HepG2 (cell line): ENCODE measurements at regions not wholly inside any gene's neighbourhood (a gene's known extent, or its start where the extent isn't known, plus 50 kb on each side); places are given as distances from the start of the nearest gene placed in this dataset.

Source experiments
- ATAC-seq: fragments of 200-7000 bp; cut with Tn5 transposase; 3 replicates; pipeline ENCODE4 v1.9.1; 2020; ENCODE audit warnings: mild to moderate bottlenecking, moderate library complexity
- BruUV-seq: library from RNA; stranded (reverse); fragments of 400-500 nt; replicated peaks from 2 replicates; lab custom pipeline; 2021; lab: Mats Ljungman, UMichigan
- CTCF ChIA-PET: fragments of 300-600 bp; formaldehyde crosslinking; extraction: SDS; loops from one replicate; lab custom pipeline; 2021; ENCODE audit warnings: low total read pairs, inconsistent platforms, low intra/inter-chr PET ratio; lab: Yijun Ruan, JAX
- POLR2A ChIA-PET: fragments of 350-600 bp; sonication (Branson Sonifier 250); formaldehyde crosslinking; loops from one replicate; lab custom pipeline; 2020; ENCODE audit warnings: antibody characterized with exemption, inconsistent platforms; lab: Yijun Ruan, JAX
- DNase-seq: peaks from one replicate; pipeline ENCODE4 v3.0.0-alpha.2; 2015; ENCODE audit warnings: low spot score
- FAIRE-seq: peaks from 3 replicates; lab custom pipeline; 2011; peaks lifted over from hg19 to GRCh38; lab: Jason Lieb, UNC
- H2AFZ ChIP-seq: one replicate; pipeline ENCODE4 v1.6.1; 2011; ENCODE audit warnings: low read length, inconsistent platforms
- H3K27ac ChIP-seq: fragments of 300-600 bp; 3 replicates; pipeline ENCODE4 v1.8.0; 2011; ENCODE audit warnings: mixed run types, mild to moderate bottlenecking, mixed read lengths, low read length, inconsistent platforms; ENCODE audit not compliant: insufficient read depth; ENCODE audit errors: extremely low read length
- H3K27me3 ChIP-seq, 2 experiments: fragments of 200-600 bp in 1 of 2; 2 replicates in 1 of 2; 3 replicates in 1 of 2; pipeline versions ENCODE4 v1.6.0 to v1.8.0; 2011; ENCODE audit warnings: low read length in 2 of 2, mild to moderate bottlenecking in 2 of 2, moderate library complexity in 2 of 2, inconsistent platforms in 1 of 2; ENCODE audit not compliant: insufficient read depth in 2 of 2, control insufficient read depth in 1 of 2
- H3K36me3 ChIP-seq, 2 experiments: fragments of 200-600 bp in 1 of 2; replicated peaks in 1 of 2; 2 replicates in 1 of 2; 3 replicates in 1 of 2; pipeline versions ENCODE4 v1.5.1 to v1.8.0; 2011; ENCODE audit warnings: low read length in 2 of 2, inconsistent platforms in 1 of 2; ENCODE audit not compliant: insufficient read depth in 2 of 2, control insufficient read depth in 1 of 2
- H3K4me1 ChIP-seq: 2 replicates; pipeline ENCODE4 v1.5.1; 2012; ENCODE audit warnings: low read length, inconsistent platforms; ENCODE audit not compliant: insufficient read depth
- H3K4me2 ChIP-seq: 2 replicates; pipeline ENCODE4 v1.6.0; 2011; ENCODE audit warnings: low read depth, low read length, inconsistent platforms
- H3K4me3 ChIP-seq, 3 experiments: fragments of 200-600 bp in 1 of 3; sonication (generic), shearing (Covaris generic) in 1 of 3; replicated peaks in 1 of 3; 2 replicates each; pipeline ENCODE4 v1.5.1; 2011 to 2016; ENCODE audit warnings: low read length in 3 of 3, inconsistent platforms in 2 of 3, low read depth in 2 of 3, mild to moderate bottlenecking in 2 of 3, control low read depth in 1 of 3, mixed read lengths in 1 of 3; ENCODE audit not compliant: insufficient read depth in 1 of 3
- H3K79me2 ChIP-seq: one replicate; pipeline ENCODE4 v1.6.1; 2011; ENCODE audit warnings: low read length, inconsistent platforms; ENCODE audit not compliant: insufficient read depth
- H3K9ac ChIP-seq: 2 replicates; pipeline ENCODE4 v1.6.0; 2011; ENCODE audit warnings: mild to moderate bottlenecking, low read depth, low read length, inconsistent platforms; ENCODE audit not compliant: insufficient read depth
- H3K9me3 ChIP-seq: 2 replicates; pipeline ENCODE4 v1.5.1; 2012; ENCODE audit warnings: mild to moderate bottlenecking, low read length
- H4K20me1 ChIP-seq: 2 replicates; pipeline ENCODE4 v1.6.0; 2011; ENCODE audit warnings: inconsistent platforms, mild to moderate bottlenecking, low read length, moderate library complexity; ENCODE audit not compliant: insufficient read depth
- FOSL2 ChIP-seq: sonication (generic); formaldehyde crosslinking; IDR thresholded peaks from 2 replicates; pipeline ENCODE4 v1.4.0; 2020; ENCODE audit warnings: missing genetic modification reagents
- GATA4 ChIP-seq: sonication (generic); IDR thresholded peaks from 2 replicates; pipeline ENCODE4 v1.6.1; 2016; ENCODE audit warnings: antibody characterized with exemption, low read depth, borderline replicate concordance
- KDM5A ChIP-seq: fragments of 200-600 bp; sonication (generic); IDR thresholded peaks from 2 replicates; pipeline ENCODE4 v1.7.0; 2018; ENCODE audit warnings: antibody characterized with exemption, mild to moderate bottlenecking, low read length, borderline replicate concordance
- KLF12 ChIP-seq: sonication (generic); formaldehyde crosslinking; IDR thresholded peaks from 2 replicates; pipeline ENCODE4 v1.4.0; 2020; ENCODE audit warnings: missing genetic modification reagents, borderline replicate concordance
- MIXL1 ChIP-seq: IDR thresholded peaks from 2 replicates; pipeline ENCODE4 v1.6.1; 2016
- RCOR2 ChIP-seq: IDR thresholded peaks from 2 replicates; pipeline ENCODE4 v1.6.1; 2016; ENCODE audit warnings: missing biosample characterization, missing genetic modification reagents
- RFX3 ChIP-seq: IDR thresholded peaks from 2 replicates; pipeline ENCODE4 v1.6.1; 2016; ENCODE audit warnings: missing biosample characterization, missing genetic modification reagents
- TAF15 ChIP-seq: fragments of 200-400 bp; formaldehyde crosslinking; IDR thresholded peaks from one replicate; pipeline ENCODE4 v1.6.1; 2018; ENCODE audit warnings: mild to moderate bottlenecking, low read depth, low read length; ENCODE audit not compliant: poor library complexity, severe bottlenecking
- ZNF431 ChIP-seq: sonication (generic); formaldehyde crosslinking; IDR thresholded peaks from 2 replicates; pipeline ENCODE4 v1.9.0; 2022; ENCODE audit warnings: missing genetic modification reagents, low read depth, mild to moderate bottlenecking, borderline replicate concordance
- ZNF720 ChIP-seq: sonication (generic); formaldehyde crosslinking; IDR thresholded peaks from 2 replicates; pipeline ENCODE4 v1.4.0; 2020; ENCODE audit warnings: missing genetic modification reagents
- ZNF749 ChIP-seq: sonication (generic); formaldehyde crosslinking; IDR thresholded peaks from 2 replicates; pipeline ENCODE4 v1.8.0; 2022; ENCODE audit warnings: mild to moderate bottlenecking, missing genetic modification reagents, moderate library complexity, borderline replicate concordance
- ZNF850 ChIP-seq: sonication (generic); formaldehyde crosslinking; conservative IDR thresholded peaks from 2 replicates; pipeline ENCODE4 v1.9.0; 2021; ENCODE audit warnings: mild to moderate bottlenecking, missing genetic modification reagents
- WGBS: methylation state at CpG from one replicate; pipeline ENCODE4 v1.1.6; 2017; ENCODE audit warnings: low lambda C conversion rate; 5-methylcytosine and 5-hydroxymethylcytosine counted together
- in situ Hi-C: cut with HindIII; loops from 2 replicates; pipeline ENCODE4 v1.10.0; 2017; ENCODE audit warnings: low pct_unique_long_range_greater_than_20kb; ENCODE audit not compliant: extremely low pct_ligation_motif_present
- intact Hi-C: fragments of 100-400 bp; cut with micrococcal nuclease; formaldehyde crosslinking; loops from one replicate; pipeline ENCODE4 v1.10.0; 2022; ENCODE audit not compliant: unreplicated experiment
- TF ChIP-seq, protein P1 (sequence below): sonication (generic); formaldehyde crosslinking; IDR thresholded peaks from 2 replicates; pipeline ENCODE4 v1.5.1; 2020; ENCODE audit warnings: mild to moderate bottlenecking, missing genetic modification reagents, moderate library complexity

DNA sequence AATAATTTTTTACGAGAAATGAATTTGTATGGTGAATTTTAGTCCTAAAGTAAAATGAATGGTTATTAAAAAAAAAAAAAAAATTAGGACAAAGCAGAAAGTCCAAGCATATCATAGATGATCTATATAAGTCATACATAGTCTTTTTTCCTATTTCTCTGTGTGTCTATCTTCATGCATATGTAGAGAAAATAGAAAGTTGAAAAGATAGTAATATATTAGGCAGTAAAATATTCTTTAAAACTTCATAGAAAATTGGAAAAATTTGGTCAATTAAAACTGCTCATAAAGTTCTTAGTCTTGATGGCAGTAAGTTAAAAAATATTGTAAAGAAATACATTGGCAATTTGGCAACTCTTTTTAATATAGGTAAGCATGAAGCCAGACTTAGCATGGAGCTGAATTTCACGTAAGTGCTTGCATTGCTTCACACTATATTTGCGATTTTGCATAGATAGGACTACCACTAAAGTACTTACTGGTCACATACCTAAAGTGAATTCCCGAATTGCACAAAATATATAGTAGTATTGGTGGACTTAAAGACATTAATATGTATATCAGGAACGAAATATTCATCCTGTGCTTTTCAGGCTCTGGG is 303.8 kb downstream of the IPO8 start:
- H3K4me2 ChIP-seq = no peak overlapping the region
- no peaks in the 10 kb centered on the region for H3K4me1 ChIP-seq
- peaks cover 61% of the 10 kb centered on the region for H3K9me3 ChIP-seq
- no peak overlapping the region for H3K27ac ChIP-seq
- ChIA-PET CTCF (no interaction called here), POLR2A (no interaction called here)
- no peak overlapping the region for H3K9ac ChIP-seq
- H3K27me3 ChIP-seq = no peaks in the 10 kb centered on the region; a peak in 1 of 5 replicates
- H3K4me3 ChIP-seq = no peak overlapping the region
- H2AFZ ChIP-seq = no peak overlapping the region
- BruUV-seq = no TSS peak
- ATAC-seq (no peak), DNase-seq (no peak), FAIRE-seq (no peak)
- WGBS = 5% methylated on average over 5 of the region's 5 CpGs
- H3K36me3 ChIP-seq = no peaks in the 10 kb centered on the region
- intact Hi-C loops = no loop called here
- TF ChIP-seq KDM5A (no peak), RFX3 (CRISPR knock-in tag) (no peak), FOSL2 (CRISPR knock-in tag) (no peak), GATA4 (no peak), ZNF850 (CRISPR knock-in tag) (no peak)
- no peaks in the 10 kb centered on the region for H4K20me1 ChIP-seq
- in situ Hi-C loops = no loop called here
- H3K79me2 ChIP-seq = no peaks in the 10 kb centered on the region

DNA sequence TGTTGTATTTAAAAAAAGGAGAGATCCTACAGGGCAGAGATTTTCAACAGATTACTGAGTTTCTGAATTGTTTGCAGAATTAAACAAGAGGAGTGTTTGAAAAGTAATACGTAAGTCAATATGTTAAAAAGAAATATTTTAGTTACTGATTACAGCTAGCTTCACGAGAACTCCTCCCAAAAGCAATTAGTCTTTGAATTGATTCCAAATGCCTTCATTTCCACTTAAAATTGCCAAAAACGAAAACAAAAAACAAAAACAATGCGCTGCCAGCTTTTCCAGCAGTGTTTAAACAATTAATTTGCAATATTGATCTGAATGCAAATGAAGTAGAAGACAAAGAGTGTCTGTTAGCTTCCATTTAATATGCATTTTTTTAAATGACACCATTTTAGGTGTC is 310.0 kb downstream of the IPO8 start:
- DNase-seq (no peak), FAIRE-seq (no peak), ATAC-seq (no peak)
- in situ Hi-C loops (no loop called here), intact Hi-C loops (no loop called here)
- Histone ChIP-seq H3K9ac (no peak overlapping the region), H4K20me1 (no peaks in the 10 kb centered on the region), H3K9me3 (peaks cover 14% of the 10 kb centered on the region; the same call in 1 of the 2 replicates), H3K4me1 (no peaks in the 10 kb centered on the region), H3K27ac (no peak overlapping the region), H3K36me3 (no peaks in the 10 kb centered on the region), H2AFZ (no peak overlapping the region), H3K4me3 (no peak overlapping the region), H3K79me2 (no peaks in the 10 kb centered on the region), H3K4me2 (no peak overlapping the region), H3K27me3 (no peaks in the 10 kb centered on the region)
- TF ChIP-seq ZNF720 (CRISPR knock-in tag) = no peak
- TF ChIP-seq KLF12 (CRISPR knock-in tag) = no peak
- TF ChIP-seq, protein P1, sequence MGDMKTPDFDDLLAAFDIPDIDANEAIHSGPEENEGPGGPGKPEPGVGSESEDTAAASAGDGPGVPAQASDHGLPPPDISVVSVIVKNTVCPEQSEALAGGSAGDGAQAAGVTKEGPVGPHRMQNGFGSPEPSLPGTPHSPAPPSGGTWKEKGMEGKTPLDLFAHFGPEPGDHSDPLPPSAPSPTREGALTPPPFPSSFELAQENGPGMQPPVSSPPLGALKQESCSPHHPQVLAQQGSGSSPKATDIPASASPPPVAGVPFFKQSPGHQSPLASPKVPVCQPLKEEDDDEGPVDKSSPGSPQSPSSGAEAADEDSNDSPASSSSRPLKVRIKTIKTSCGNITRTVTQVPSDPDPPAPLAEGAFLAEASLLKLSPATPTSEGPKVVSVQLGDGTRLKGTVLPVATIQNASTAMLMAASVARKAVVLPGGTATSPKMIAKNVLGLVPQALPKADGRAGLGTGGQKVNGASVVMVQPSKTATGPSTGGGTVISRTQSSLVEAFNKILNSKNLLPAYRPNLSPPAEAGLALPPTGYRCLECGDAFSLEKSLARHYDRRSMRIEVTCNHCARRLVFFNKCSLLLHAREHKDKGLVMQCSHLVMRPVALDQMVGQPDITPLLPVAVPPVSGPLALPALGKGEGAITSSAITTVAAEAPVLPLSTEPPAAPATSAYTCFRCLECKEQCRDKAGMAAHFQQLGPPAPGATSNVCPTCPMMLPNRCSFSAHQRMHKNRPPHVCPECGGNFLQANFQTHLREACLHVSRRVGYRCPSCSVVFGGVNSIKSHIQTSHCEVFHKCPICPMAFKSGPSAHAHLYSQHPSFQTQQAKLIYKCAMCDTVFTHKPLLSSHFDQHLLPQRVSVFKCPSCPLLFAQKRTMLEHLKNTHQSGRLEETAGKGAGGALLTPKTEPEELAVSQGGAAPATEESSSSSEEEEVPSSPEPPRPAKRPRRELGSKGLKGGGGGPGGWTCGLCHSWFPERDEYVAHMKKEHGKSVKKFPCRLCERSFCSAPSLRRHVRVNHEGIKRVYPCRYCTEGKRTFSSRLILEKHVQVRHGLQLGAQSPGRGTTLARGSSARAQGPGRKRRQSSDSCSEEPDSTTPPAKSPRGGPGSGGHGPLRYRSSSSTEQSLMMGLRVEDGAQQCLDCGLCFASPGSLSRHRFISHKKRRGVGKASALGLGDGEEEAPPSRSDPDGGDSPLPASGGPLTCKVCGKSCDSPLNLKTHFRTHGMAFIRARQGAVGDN (CRISPR knock-in tag) = no peak
- no peak for TF ChIP-seq MIXL1
- no peak for TF ChIP-seq ZNF431 (CRISPR knock-in tag)
- TF ChIP-seq RCOR2 (CRISPR knock-in tag) = no peak
- TF ChIP-seq TAF15 = no peak
- TF ChIP-seq ZNF749 = no peak
- WGBS = 23% methylated on average over 4 of the region's 4 CpGs
- POLR2A ChIA-PET = no interaction called here
- CTCF ChIA-PET = no interaction called here
- no TSS peak for BruUV-seq
